ENCODE measurements at regions not wholly inside any gene's neighbourhood (a gene's known extent, or its start where the extent isn't known, plus 50 kb on each side); places are given as distances from the start of the nearest gene placed in this dataset.

GRCh38 chr1:97976801-97977200 lies 56.0 kb upstream of the DPYD start:
- DNase-seq (ENCODE audit: low read depth in 2 of 2) = no peak

Data from activated CD4-positive, alpha-beta T cell treated with anti-CD3 and anti-CD28 coated beads for 24 hours (primary cell).